ENCODE measurements at regions not wholly inside any gene's neighbourhood (a gene's known extent, or its start where the extent isn't known, plus 50 kb on each side); places are given as distances from the start of the nearest gene placed in this dataset.

- Histone ChIP-seq H3K4me3 (ENCODE audit: low read depth, low read length) (no peak overlapping the region), H3K36me3 (ENCODE audit: control insufficient read depth, insufficient read depth, low read length) (no peaks in the 10 kb centered on the region), H3K27me3 (ENCODE audit: control insufficient read depth, insufficient read depth, low read length) (no peaks in the 10 kb centered on the region)
- TF ChIP-seq CTCF (IDR thresholded peaks at IDR 0.05; ENCODE audit: insufficient read depth, low read length, severe bottlenecking): no peak
- DNase-seq (ENCODE audit: low read depth) (no peak), FAIRE-seq (no peak)
These were observed 878.7 kb upstream of the MAN1A1 start for GRCh38 chr6:120228297-120228696.

GRCh38 chr6:120219339-120219738 is 869.8 kb upstream of the MAN1A1 start:
- no peak for FAIRE-seq
- TF ChIP-seq CTCF (IDR thresholded peaks at IDR 0.05; ENCODE audit: insufficient read depth, low read length, severe bottlenecking): no peak
- H3K27me3 ChIP-seq (ENCODE audit: control insufficient read depth, insufficient read depth, low read length): no peaks in the 10 kb centered on the region
- DNase-seq (ENCODE audit: low read depth): no peak
- no peak overlapping the region for H3K4me3 ChIP-seq (ENCODE audit: low read depth, low read length)
- no peaks in the 10 kb centered on the region for H3K36me3 ChIP-seq (ENCODE audit: control insufficient read depth, insufficient read depth, low read length)

GRCh38 chr6:120214088-120214499 is 864.5 kb upstream of the MAN1A1 start:
- no peak overlapping the region for H3K4me3 ChIP-seq (ENCODE audit: low read depth, low read length)
- TF ChIP-seq CTCF (IDR thresholded peaks at IDR 0.05; ENCODE audit: insufficient read depth, low read length, severe bottlenecking): no peak
- FAIRE-seq (no peak), DNase-seq (ENCODE audit: low read depth) (peak; percentile 70)
- no peaks in the 10 kb centered on the region for H3K36me3 ChIP-seq (ENCODE audit: control insufficient read depth, insufficient read depth, low read length)
- no peaks in the 10 kb centered on the region for H3K27me3 ChIP-seq (ENCODE audit: control insufficient read depth, insufficient read depth, low read length)

- FAIRE-seq: no peak
- DNase-seq (ENCODE audit: low read depth): peak; percentile 82
- Histone ChIP-seq H3K4me3 (ENCODE audit: low read depth, low read length) (no peak overlapping the region), H3K27me3 (ENCODE audit: control insufficient read depth, insufficient read depth, low read length) (no peaks in the 10 kb centered on the region), H3K36me3 (ENCODE audit: control insufficient read depth, insufficient read depth, low read length) (no peaks in the 10 kb centered on the region)
- no peak for TF ChIP-seq CTCF (IDR thresholded peaks at IDR 0.05; ENCODE audit: insufficient read depth, low read length, severe bottlenecking)
These were observed 862.6 kb upstream of the MAN1A1 start for GRCh38 chr6:120211955-120212792.

- H3K36me3 ChIP-seq (ENCODE audit: control insufficient read depth, insufficient read depth, low read length): no peaks in the 10 kb centered on the region
- DNase-seq (ENCODE audit: low read depth) (peak; percentile 89), FAIRE-seq (no peak)
- no peak for TF ChIP-seq CTCF (IDR thresholded peaks at IDR 0.05; ENCODE audit: insufficient read depth, low read length, severe bottlenecking)
- H3K4me3 ChIP-seq (ENCODE audit: low read depth, low read length): no peak overlapping the region
- H3K27me3 ChIP-seq (ENCODE audit: control insufficient read depth, insufficient read depth, low read length): no peaks in the 10 kb centered on the region
These were observed 853.3 kb upstream of the MAN1A1 start for GRCh38 chr6:120202878-120203277.

GRCh38 chr6:120200853-120201252 is 851.3 kb upstream of the MAN1A1 start:
- DNase-seq (ENCODE audit: low read depth) (no peak), FAIRE-seq (no peak)
- Histone ChIP-seq H3K4me3 (ENCODE audit: low read depth, low read length) (no peak overlapping the region), H3K36me3 (ENCODE audit: control insufficient read depth, insufficient read depth, low read length) (no peaks in the 10 kb centered on the region), H3K27me3 (ENCODE audit: control insufficient read depth, insufficient read depth, low read length) (no peaks in the 10 kb centered on the region)
- no peak for TF ChIP-seq CTCF (IDR thresholded peaks at IDR 0.05; ENCODE audit: insufficient read depth, low read length, severe bottlenecking)

Measured in bronchial epithelial cell (primary cell).